ENCODE measurements at regions not wholly inside any gene's neighbourhood (a gene's known extent, or its start where the extent isn't known, plus 50 kb on each side); places are given as distances from the start of the nearest gene placed in this dataset.

DNA sequence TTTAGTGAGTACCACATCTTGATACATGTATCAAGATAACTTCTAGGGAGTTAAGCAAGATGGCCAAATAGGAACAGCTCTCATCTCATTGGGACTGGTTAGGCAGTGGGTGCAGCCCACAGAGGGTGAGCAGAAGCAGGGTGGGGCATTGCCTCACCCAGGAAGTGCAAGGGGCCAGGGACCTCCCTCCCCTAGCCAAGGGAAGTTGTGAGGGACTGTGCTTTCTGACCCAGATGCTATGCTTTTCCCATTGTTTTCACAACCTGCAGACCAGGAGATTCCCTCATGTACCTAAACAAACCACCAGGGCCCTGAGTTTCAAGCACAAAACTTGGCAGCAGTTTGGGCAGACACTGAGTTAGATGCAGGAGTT, 665.0 kb upstream of the CBLB start:
- TF ChIP-seq, protein P1, sequence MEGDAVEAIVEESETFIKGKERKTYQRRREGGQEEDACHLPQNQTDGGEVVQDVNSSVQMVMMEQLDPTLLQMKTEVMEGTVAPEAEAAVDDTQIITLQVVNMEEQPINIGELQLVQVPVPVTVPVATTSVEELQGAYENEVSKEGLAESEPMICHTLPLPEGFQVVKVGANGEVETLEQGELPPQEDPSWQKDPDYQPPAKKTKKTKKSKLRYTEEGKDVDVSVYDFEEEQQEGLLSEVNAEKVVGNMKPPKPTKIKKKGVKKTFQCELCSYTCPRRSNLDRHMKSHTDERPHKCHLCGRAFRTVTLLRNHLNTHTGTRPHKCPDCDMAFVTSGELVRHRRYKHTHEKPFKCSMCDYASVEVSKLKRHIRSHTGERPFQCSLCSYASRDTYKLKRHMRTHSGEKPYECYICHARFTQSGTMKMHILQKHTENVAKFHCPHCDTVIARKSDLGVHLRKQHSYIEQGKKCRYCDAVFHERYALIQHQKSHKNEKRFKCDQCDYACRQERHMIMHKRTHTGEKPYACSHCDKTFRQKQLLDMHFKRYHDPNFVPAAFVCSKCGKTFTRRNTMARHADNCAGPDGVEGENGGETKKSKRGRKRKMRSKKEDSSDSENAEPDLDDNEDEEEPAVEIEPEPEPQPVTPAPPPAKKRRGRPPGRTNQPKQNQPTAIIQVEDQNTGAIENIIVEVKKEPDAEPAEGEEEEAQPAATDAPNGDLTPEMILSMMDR (IDR thresholded peaks at IDR 0.05): no peak
- no peak for TF ChIP-seq POLR2A (IDR thresholded peaks at IDR 0.05)

Data from Peyer's patch (tissue), 4 donors.